ENCODE measurements at regions not wholly inside any gene's neighbourhood (a gene's known extent, or its start where the extent isn't known, plus 50 kb on each side); places are given as distances from the start of the nearest gene placed in this dataset.

DNA sequence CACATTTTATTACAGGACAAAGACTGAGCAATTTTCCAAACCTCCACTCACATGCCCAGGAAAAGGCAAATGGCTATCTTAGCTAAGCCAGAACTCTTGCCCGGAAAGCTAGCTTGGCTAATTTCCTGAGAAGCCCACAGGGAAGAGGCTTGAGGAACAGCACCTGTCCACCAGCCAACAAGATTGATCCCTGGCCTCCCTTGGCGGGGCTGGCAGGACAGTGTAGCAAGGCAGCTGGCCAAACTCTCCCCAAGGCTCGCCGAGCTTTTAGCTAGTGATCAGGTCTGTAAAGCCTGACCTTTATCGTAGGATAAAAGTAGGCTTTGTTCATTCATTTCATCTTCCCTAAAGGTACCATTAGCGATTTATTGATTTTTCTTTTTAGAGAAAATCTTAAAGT lies 101.4 kb downstream of the UQCRFS1 start:
- TF ChIP-seq, protein P1, sequence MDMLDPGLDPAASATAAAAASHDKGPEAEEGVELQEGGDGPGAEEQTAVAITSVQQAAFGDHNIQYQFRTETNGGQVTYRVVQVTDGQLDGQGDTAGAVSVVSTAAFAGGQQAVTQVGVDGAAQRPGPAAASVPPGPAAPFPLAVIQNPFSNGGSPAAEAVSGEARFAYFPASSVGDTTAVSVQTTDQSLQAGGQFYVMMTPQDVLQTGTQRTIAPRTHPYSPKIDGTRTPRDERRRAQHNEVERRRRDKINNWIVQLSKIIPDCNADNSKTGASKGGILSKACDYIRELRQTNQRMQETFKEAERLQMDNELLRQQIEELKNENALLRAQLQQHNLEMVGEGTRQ (IDR thresholded peaks at IDR 0.05): no peak
- TF ChIP-seq, protein P2, sequence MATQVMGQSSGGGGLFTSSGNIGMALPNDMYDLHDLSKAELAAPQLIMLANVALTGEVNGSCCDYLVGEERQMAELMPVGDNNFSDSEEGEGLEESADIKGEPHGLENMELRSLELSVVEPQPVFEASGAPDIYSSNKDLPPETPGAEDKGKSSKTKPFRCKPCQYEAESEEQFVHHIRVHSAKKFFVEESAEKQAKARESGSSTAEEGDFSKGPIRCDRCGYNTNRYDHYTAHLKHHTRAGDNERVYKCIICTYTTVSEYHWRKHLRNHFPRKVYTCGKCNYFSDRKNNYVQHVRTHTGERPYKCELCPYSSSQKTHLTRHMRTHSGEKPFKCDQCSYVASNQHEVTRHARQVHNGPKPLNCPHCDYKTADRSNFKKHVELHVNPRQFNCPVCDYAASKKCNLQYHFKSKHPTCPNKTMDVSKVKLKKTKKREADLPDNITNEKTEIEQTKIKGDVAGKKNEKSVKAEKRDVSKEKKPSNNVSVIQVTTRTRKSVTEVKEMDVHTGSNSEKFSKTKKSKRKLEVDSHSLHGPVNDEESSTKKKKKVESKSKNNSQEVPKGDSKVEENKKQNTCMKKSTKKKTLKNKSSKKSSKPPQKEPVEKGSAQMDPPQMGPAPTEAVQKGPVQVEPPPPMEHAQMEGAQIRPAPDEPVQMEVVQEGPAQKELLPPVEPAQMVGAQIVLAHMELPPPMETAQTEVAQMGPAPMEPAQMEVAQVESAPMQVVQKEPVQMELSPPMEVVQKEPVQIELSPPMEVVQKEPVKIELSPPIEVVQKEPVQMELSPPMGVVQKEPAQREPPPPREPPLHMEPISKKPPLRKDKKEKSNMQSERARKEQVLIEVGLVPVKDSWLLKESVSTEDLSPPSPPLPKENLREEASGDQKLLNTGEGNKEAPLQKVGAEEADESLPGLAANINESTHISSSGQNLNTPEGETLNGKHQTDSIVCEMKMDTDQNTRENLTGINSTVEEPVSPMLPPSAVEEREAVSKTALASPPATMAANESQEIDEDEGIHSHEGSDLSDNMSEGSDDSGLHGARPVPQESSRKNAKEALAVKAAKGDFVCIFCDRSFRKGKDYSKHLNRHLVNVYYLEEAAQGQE (IDR thresholded peaks at IDR 0.05): no peak

Data from A549 (cell line).